GM23338 (cell line): ENCODE measurements at regions not wholly inside any gene's neighbourhood (a gene's known extent, or its start where the extent isn't known, plus 50 kb on each side); places are given as distances from the start of the nearest gene placed in this dataset.

Experiments used
- ATAC-seq: fragments of 200-7000 bp; cut with Tn5 transposase; 3 replicates; pipeline ENCODE4 v1.9.1; 2020
- DNase-seq: peaks from one replicate; pipeline ENCODE4 v3.0.0-alpha.2; 2015; ENCODE audit warnings: low spot score
- H2AFZ ChIP-seq: fragments of 200-600 bp; sonication (generic); 2 replicates; pipeline ENCODE4 v1.8.0; 2016; ENCODE audit warnings: antibody characterized with exemption, mild to moderate bottlenecking, moderate library complexity
- H3F3A ChIP-seq: fragments of 200-600 bp; sonication (generic); replicated peaks from 2 replicates; pipeline ENCODE4 v1.8.0; 2017; ENCODE audit warnings: antibody characterized with exemption, mixed run types, low read depth
- H3K27ac ChIP-seq: fragments of 200-600 bp; sonication (generic); 2 replicates; pipeline ENCODE4 v1.6.1; 2016; ENCODE audit warnings: low read depth
- H3K27me3 ChIP-seq: fragments of 200-600 bp; sonication (generic); 2 replicates; pipeline ENCODE4 v1.8.0; 2016; ENCODE audit warnings: mild to moderate bottlenecking, mixed run types, moderate library complexity; ENCODE audit not compliant: insufficient read depth
- H3K36me3 ChIP-seq: fragments of 200-600 bp; sonication (generic); 2 replicates; pipeline ENCODE4 v1.8.0; 2016; ENCODE audit warnings: mild to moderate bottlenecking; ENCODE audit not compliant: insufficient read depth
- H3K4me1 ChIP-seq: fragments of 200-600 bp; sonication (generic); 2 replicates; pipeline ENCODE4 v1.8.0; 2016; ENCODE audit warnings: mild to moderate bottlenecking, moderate library complexity; ENCODE audit not compliant: insufficient read depth
- H3K4me2 ChIP-seq: fragments of 200-600 bp; sonication (generic); 2 replicates; pipeline ENCODE4 v1.7.1; 2017; ENCODE audit warnings: mixed run types
- H3K4me3 ChIP-seq: fragments of 200-600 bp; sonication (generic); 2 replicates; pipeline ENCODE4 v1.6.1; 2016; ENCODE audit warnings: mixed run types
- H3K79me2 ChIP-seq: fragments of 200-600 bp; sonication (generic); replicated peaks from 2 replicates; pipeline ENCODE4 v1.8.0; 2017; ENCODE audit warnings: mild to moderate bottlenecking; ENCODE audit not compliant: insufficient read depth
- H3K9me2 ChIP-seq: fragments of 200-600 bp; sonication (generic); 2 replicates; pipeline ENCODE4 v1.8.0; 2017; ENCODE audit not compliant: insufficient read depth
- H4K20me1 ChIP-seq: fragments of 200-600 bp; sonication (generic); replicated peaks from 2 replicates; pipeline ENCODE4 v1.8.0; 2017; ENCODE audit warnings: mild to moderate bottlenecking; ENCODE audit not compliant: insufficient read depth
- H3K27ac Mint-ChIP-seq: 2 replicates; pipeline ENCODE4 v1.8.0; 2020; ENCODE audit warnings: inconsistent platforms, mild to moderate bottlenecking, moderate library complexity, mixed read lengths
- H3K27me3 Mint-ChIP-seq: 3 replicates; pipeline ENCODE4 v1.8.0; 2022; ENCODE audit warnings: low read depth, mild to moderate bottlenecking, moderate library complexity, mixed read lengths, inconsistent platforms; ENCODE audit not compliant: insufficient read depth, poor library complexity
- H3K36me3 Mint-ChIP-seq: 3 replicates; pipeline ENCODE4 v1.8.0; 2021; ENCODE audit warnings: low read depth, mild to moderate bottlenecking, inconsistent platforms, moderate library complexity, mixed read lengths
- H3K4me1 Mint-ChIP-seq: 3 replicates; pipeline ENCODE4 v1.8.0; 2020; ENCODE audit warnings: mild to moderate bottlenecking, inconsistent platforms, mixed read lengths
- H3K4me3 Mint-ChIP-seq: 3 replicates; pipeline ENCODE4 v1.8.0; 2021; ENCODE audit warnings: moderate library complexity, mild to moderate bottlenecking, inconsistent platforms, mixed read lengths
- H3K9me3 Mint-ChIP-seq: 3 replicates; pipeline ENCODE4 v1.8.0; 2020; ENCODE audit warnings: moderate library complexity, mild to moderate bottlenecking, inconsistent platforms, mixed read lengths
- CREB1 ChIP-seq: fragments of 250-450 bp; sonication (Bioruptor Pico); IDR thresholded peaks from 2 replicates; pipeline ENCODE4 v1.5.0; 2020; ENCODE audit warnings: low read depth, mild to moderate bottlenecking, moderate library complexity
- EZH2 ChIP-seq: fragments of 200-600 bp; sonication (generic); IDR thresholded peaks from one replicate; pipeline ENCODE4 v1.8.0; 2017; ENCODE audit warnings: antibody characterized with exemption, mild to moderate bottlenecking, low read depth; ENCODE audit not compliant: unreplicated experiment
- EZH2phosphoT487 ChIP-seq: fragments of 200-600 bp; sonication (generic); IDR thresholded peaks from one replicate; pipeline ENCODE4 v1.8.1; 2018; ENCODE audit warnings: antibody characterized with exemption; ENCODE audit not compliant: unreplicated experiment
- JUNB ChIP-seq: IDR thresholded peaks from one replicate; pipeline ENCODE4 v1.6.1; 2016; ENCODE audit warnings: antibody characterized with exemption; ENCODE audit not compliant: unreplicated experiment
- NANOG ChIP-seq: IDR thresholded peaks from 2 replicates; pipeline ENCODE4 v1.6.1; 2016; ENCODE audit warnings: antibody characterized with exemption, borderline replicate concordance
- POLR2AphosphoS5 ChIP-seq: IDR thresholded peaks from 2 replicates; pipeline ENCODE4 v1.6.1; 2016; ENCODE audit warnings: antibody characterized with exemption, low read depth
- STAT1 ChIP-seq: IDR thresholded peaks from one replicate; pipeline ENCODE4 v1.6.1; 2016; ENCODE audit warnings: antibody characterized with exemption; ENCODE audit not compliant: unreplicated experiment
- ZNF114 ChIP-seq: fragments of 250-450 bp; sonication (Bioruptor Pico); IDR thresholded peaks from 2 replicates; pipeline ENCODE4 v1.5.0; 2020; ENCODE audit warnings: mild to moderate bottlenecking, moderate library complexity
- ZNF331 ChIP-seq: fragments of 250-450 bp; sonication (Bioruptor Pico); IDR thresholded peaks from 2 replicates; pipeline ENCODE4 v1.5.0; 2020; ENCODE audit warnings: low read depth, mild to moderate bottlenecking, moderate library complexity
- ZNF462 ChIP-seq: fragments of 250-450 bp; sonication (Bioruptor Pico); IDR thresholded peaks from 2 replicates; pipeline ENCODE4 v1.5.0; 2020; ENCODE audit warnings: mild to moderate bottlenecking, moderate library complexity
- TF ChIP-seq, protein P1 (sequence below): IDR thresholded peaks from 2 replicates; pipeline ENCODE4 v1.6.1; 2016; ENCODE audit warnings: antibody characterized with exemption
- TF ChIP-seq, protein P2 (sequence below): IDR thresholded peaks from one replicate; pipeline ENCODE4 v1.6.1; 2018; ENCODE audit warnings: antibody characterized with exemption; ENCODE audit not compliant: unreplicated experiment
- TF ChIP-seq, protein P3 (sequence below), 2 experiments: fragments of 200-600 bp in 1 of 2; sonication (generic) in 1 of 2; conservative IDR thresholded peaks; 2 replicates each; pipeline versions ENCODE4 v1.5.1 to v1.6.1; 2016 to 2017; ENCODE audit warnings: antibody characterized with exemption in 2 of 2, low read depth in 2 of 2, mild to moderate bottlenecking in 2 of 2, moderate library complexity in 1 of 2

DNA sequence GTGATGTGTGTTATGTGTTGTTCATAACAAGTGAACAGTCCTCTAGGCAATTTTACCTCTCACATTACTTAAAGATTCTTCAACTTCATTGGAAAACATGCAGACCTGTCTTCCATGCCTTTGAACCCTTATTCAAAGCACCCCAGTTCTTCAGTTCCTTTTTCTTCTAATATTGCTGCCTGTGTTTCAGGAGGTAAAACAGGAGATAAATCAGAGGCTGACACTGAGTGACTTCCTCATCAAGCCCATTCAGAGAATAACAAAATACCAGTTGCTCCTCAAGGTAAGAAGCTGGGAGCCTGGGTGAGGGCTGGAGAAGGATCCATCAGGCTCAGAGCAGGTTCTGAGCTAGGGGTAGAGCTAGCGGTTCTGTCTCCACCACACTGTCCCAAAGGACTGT, 71.1 kb upstream of the UMPS start:
- Histone ChIP-seq H3K79me2 (no peaks in the 10 kb centered on the region), H3K4me1 (no peaks in the 10 kb centered on the region), H3F3A (no peaks in the 10 kb centered on the region), H2AFZ (no peak overlapping the region), H3K27ac (no peak overlapping the region), H4K20me1 (no peaks in the 10 kb centered on the region), H3K4me2 (no peak overlapping the region), H3K27me3 (no peaks in the 10 kb centered on the region), H3K4me3 (no peak overlapping the region), H3K36me3 (no peaks in the 10 kb centered on the region), H3K9me2 (0 out of 2 replicates have a peak, but pooled peaks cover 3% of the 10 kb centered on the region)
- Mint-ChIP-seq H3K36me3 (no peaks in the 10 kb centered on the region), H3K4me1 (no peaks in the 10 kb centered on the region), H3K27ac (no peak overlapping the region), H3K9me3 (no peaks in the 10 kb centered on the region), H3K4me3 (no peak overlapping the region), H3K27me3 (peaks cover 6% of the 10 kb centered on the region)
- ATAC-seq (no peak), DNase-seq (no peak)
- TF ChIP-seq, protein P1, sequence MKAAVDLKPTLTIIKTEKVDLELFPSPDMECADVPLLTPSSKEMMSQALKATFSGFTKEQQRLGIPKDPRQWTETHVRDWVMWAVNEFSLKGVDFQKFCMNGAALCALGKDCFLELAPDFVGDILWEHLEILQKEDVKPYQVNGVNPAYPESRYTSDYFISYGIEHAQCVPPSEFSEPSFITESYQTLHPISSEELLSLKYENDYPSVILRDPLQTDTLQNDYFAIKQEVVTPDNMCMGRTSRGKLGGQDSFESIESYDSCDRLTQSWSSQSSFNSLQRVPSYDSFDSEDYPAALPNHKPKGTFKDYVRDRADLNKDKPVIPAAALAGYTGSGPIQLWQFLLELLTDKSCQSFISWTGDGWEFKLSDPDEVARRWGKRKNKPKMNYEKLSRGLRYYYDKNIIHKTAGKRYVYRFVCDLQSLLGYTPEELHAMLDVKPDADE, result no peak
- no peak for TF ChIP-seq ZNF331 (CRISPR knock-in tag)
- TF ChIP-seq JUNB, result no peak
- TF ChIP-seq EZH2phosphoT487, result no peak
- no peak for TF ChIP-seq POLR2AphosphoS5
- TF ChIP-seq, protein P2, sequence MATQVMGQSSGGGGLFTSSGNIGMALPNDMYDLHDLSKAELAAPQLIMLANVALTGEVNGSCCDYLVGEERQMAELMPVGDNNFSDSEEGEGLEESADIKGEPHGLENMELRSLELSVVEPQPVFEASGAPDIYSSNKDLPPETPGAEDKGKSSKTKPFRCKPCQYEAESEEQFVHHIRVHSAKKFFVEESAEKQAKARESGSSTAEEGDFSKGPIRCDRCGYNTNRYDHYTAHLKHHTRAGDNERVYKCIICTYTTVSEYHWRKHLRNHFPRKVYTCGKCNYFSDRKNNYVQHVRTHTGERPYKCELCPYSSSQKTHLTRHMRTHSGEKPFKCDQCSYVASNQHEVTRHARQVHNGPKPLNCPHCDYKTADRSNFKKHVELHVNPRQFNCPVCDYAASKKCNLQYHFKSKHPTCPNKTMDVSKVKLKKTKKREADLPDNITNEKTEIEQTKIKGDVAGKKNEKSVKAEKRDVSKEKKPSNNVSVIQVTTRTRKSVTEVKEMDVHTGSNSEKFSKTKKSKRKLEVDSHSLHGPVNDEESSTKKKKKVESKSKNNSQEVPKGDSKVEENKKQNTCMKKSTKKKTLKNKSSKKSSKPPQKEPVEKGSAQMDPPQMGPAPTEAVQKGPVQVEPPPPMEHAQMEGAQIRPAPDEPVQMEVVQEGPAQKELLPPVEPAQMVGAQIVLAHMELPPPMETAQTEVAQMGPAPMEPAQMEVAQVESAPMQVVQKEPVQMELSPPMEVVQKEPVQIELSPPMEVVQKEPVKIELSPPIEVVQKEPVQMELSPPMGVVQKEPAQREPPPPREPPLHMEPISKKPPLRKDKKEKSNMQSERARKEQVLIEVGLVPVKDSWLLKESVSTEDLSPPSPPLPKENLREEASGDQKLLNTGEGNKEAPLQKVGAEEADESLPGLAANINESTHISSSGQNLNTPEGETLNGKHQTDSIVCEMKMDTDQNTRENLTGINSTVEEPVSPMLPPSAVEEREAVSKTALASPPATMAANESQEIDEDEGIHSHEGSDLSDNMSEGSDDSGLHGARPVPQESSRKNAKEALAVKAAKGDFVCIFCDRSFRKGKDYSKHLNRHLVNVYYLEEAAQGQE, result no peak
- TF ChIP-seq ZNF462 (CRISPR knock-in tag), result no peak
- TF ChIP-seq, protein P3, sequence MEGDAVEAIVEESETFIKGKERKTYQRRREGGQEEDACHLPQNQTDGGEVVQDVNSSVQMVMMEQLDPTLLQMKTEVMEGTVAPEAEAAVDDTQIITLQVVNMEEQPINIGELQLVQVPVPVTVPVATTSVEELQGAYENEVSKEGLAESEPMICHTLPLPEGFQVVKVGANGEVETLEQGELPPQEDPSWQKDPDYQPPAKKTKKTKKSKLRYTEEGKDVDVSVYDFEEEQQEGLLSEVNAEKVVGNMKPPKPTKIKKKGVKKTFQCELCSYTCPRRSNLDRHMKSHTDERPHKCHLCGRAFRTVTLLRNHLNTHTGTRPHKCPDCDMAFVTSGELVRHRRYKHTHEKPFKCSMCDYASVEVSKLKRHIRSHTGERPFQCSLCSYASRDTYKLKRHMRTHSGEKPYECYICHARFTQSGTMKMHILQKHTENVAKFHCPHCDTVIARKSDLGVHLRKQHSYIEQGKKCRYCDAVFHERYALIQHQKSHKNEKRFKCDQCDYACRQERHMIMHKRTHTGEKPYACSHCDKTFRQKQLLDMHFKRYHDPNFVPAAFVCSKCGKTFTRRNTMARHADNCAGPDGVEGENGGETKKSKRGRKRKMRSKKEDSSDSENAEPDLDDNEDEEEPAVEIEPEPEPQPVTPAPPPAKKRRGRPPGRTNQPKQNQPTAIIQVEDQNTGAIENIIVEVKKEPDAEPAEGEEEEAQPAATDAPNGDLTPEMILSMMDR (conservative IDR thresholded peaks at IDR 0.05; ENCODE audit: low read depth in 2 of 2), result no peak
- TF ChIP-seq EZH2, result no peak
- TF ChIP-seq ZNF114 (CRISPR knock-in tag), result no peak
- no peak for TF ChIP-seq STAT1
- no peak for TF ChIP-seq NANOG
- no peak for TF ChIP-seq CREB1 (CRISPR knock-in tag)
